ENCODE measurements at regions not wholly inside any gene's neighbourhood (a gene's known extent, or its start where the extent isn't known, plus 50 kb on each side); places are given as distances from the start of the nearest gene placed in this dataset.

GRCh38 chr3:159733194-159733860 is 255.3 kb upstream of the IL12A start:
- no peak for TF ChIP-seq CTCF (IDR thresholded peaks at IDR 0.05)
- TF ChIP-seq POLR2A (IDR thresholded peaks at IDR 0.05), result no peak
- no peak for TF ChIP-seq EP300 (IDR thresholded peaks at IDR 0.05; ENCODE audit: low read depth)
- TF ChIP-seq POLR2AphosphoS5 (IDR thresholded peaks at IDR 0.05), result no peak
